Germinal center (tissue), 1 donor: ENCODE measurements at regions not wholly inside any gene's neighbourhood (a gene's known extent, or its start where the extent isn't known, plus 50 kb on each side); places are given as distances from the start of the nearest gene placed in this dataset.
"Not testable (repeated sequence)": the region's sequence is repeated elsewhere in the genome, so short reads cannot be mapped to it uniquely, and the experiment has no call there.

ENCODE experiments used
- DNase-seq: peaks from one replicate; pipeline ENCODE4 v3.0.0; 2012; ENCODE audit warnings: mixed read lengths, low spot score

GRCh38 chr2:49861821-49862220 is 707.5 kb upstream of the FSHR start:
- DNase-seq: no peak

GRCh38 chr2:49860834-49861233 is 706.5 kb upstream of the FSHR start:
- no peak for DNase-seq

- DNase-seq: no peak
Observed at GRCh38 chr2:49860170-49860569, 705.9 kb upstream of the FSHR start.

- no peak for DNase-seq
Observed at GRCh38 chr2:49858657-49859056, 704.3 kb upstream of the FSHR start.

GRCh38 chr2:49858113-49858490 is 703.8 kb upstream of the FSHR start:
- no peak for DNase-seq

GRCh38 chr2:49857371-49858112 is 703.2 kb upstream of the FSHR start:
- no peak for DNase-seq

- no peak for DNase-seq
Observed at GRCh38 chr2:49845671-49846070, 691.4 kb upstream of the FSHR start.

GRCh38 chr2:49845021-49845420 is 690.7 kb upstream of the FSHR start:
- no peak for DNase-seq

- DNase-seq: not testable (repeated sequence)
Observed at GRCh38 chr2:49844113-49844512, 689.8 kb upstream of the FSHR start.

GRCh38 chr2:49843314-49843713 is 689.0 kb upstream of the FSHR start:
- DNase-seq: no peak

GRCh38 chr2:49840428-49840975 is 686.2 kb upstream of the FSHR start:
- no peak for DNase-seq

- no peak for DNase-seq
Observed at GRCh38 chr2:49839818-49840217, 685.5 kb upstream of the FSHR start.

- DNase-seq: no peak
Observed at GRCh38 chr2:49837561-49838293, 683.4 kb upstream of the FSHR start.

- no peak for DNase-seq
Observed at GRCh38 chr2:49836017-49836416, 681.7 kb upstream of the FSHR start.

GRCh38 chr2:49834433-49834832 is 680.1 kb upstream of the FSHR start:
- no peak for DNase-seq

GRCh38 chr2:49832555-49832954 is 678.2 kb upstream of the FSHR start:
- DNase-seq: no peak

- no peak for DNase-seq
Observed at GRCh38 chr2:49831698-49832367, 677.5 kb upstream of the FSHR start.

- DNase-seq: no peak
Observed at GRCh38 chr2:49830846-49831245, 676.5 kb upstream of the FSHR start.

- no peak for DNase-seq
Observed at GRCh38 chr2:49827366-49827765, 673.1 kb upstream of the FSHR start.

GRCh38 chr2:49813208-49813607 is 658.9 kb upstream of the FSHR start:
- DNase-seq: no peak

GRCh38 chr2:49812730-49813129 is 658.4 kb upstream of the FSHR start:
- DNase-seq: no peak

- DNase-seq: no peak
Observed at GRCh38 chr2:49811502-49811901, 657.2 kb upstream of the FSHR start.

- no peak for DNase-seq
Observed at GRCh38 chr2:49807689-49808088, 653.4 kb upstream of the FSHR start.
